Fibroblast of pulmonary artery (primary cell): ENCODE measurements at regions not wholly inside any gene's neighbourhood (a gene's known extent, or its start where the extent isn't known, plus 50 kb on each side); places are given as distances from the start of the nearest gene placed in this dataset.

ENCODE experiments used
- DNase-seq: peaks from one replicate; pipeline ENCODE4 v3.0.0-alpha.2; 2010; ENCODE audit warnings: low read depth
- H3K4me3 ChIP-seq: replicated peaks from 2 replicates; pipeline ENCODE4 v1.5.1; 2011; ENCODE audit warnings: low read depth, mild to moderate bottlenecking, control low read depth, low read length, moderate library complexity
- TF ChIP-seq, protein P1 (sequence below): IDR thresholded peaks from 2 replicates; pipeline ENCODE4 v1.5.1; 2011; ENCODE audit warnings: mild to moderate bottlenecking, control low read depth, low read length, inconsistent platforms; ENCODE audit errors: missing control alignments

DNA sequence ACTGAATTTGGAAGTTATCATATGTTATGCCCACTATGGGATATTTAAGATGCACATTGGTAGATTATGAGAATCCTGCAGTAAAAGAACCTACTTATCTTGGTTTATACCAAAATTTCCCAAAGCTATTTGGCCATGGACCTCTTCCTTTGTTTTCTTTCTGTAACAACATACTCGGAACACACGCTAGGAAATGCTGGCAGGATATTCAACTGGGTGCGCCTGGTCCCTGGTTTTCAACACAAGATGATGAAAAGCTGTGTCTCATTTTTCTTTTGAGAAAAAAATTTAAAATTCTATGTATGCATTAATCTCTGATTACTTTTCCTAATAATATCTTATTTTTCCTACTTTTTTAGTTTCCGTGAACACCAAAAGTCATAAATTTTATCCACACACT is 128.5 kb upstream of the NRP1 start:
- no peak for DNase-seq
- TF ChIP-seq, protein P1, sequence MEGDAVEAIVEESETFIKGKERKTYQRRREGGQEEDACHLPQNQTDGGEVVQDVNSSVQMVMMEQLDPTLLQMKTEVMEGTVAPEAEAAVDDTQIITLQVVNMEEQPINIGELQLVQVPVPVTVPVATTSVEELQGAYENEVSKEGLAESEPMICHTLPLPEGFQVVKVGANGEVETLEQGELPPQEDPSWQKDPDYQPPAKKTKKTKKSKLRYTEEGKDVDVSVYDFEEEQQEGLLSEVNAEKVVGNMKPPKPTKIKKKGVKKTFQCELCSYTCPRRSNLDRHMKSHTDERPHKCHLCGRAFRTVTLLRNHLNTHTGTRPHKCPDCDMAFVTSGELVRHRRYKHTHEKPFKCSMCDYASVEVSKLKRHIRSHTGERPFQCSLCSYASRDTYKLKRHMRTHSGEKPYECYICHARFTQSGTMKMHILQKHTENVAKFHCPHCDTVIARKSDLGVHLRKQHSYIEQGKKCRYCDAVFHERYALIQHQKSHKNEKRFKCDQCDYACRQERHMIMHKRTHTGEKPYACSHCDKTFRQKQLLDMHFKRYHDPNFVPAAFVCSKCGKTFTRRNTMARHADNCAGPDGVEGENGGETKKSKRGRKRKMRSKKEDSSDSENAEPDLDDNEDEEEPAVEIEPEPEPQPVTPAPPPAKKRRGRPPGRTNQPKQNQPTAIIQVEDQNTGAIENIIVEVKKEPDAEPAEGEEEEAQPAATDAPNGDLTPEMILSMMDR, result no peak
- no peak overlapping the region for H3K4me3 ChIP-seq

DNA sequence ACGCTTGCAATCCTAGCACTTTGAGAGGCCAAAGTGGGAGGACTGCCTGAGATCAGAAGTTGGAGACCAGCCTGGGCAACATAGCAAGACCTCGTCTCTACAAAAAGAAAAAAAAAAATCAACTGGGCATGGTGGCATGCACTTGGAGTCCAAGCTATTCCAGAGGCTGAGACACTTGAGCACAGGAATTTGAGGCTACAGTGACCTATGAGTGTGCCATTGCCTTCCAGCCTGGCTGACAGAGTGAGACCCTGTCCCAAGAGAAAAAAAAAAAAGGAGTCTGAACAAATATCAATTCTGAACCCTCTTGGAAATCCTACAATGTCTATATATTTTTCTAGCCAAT is 126.8 kb upstream of the NRP1 start:
- H3K4me3 ChIP-seq, result no peak overlapping the region
- TF ChIP-seq, protein P1, result no peak
- DNase-seq, result no peak

DNA sequence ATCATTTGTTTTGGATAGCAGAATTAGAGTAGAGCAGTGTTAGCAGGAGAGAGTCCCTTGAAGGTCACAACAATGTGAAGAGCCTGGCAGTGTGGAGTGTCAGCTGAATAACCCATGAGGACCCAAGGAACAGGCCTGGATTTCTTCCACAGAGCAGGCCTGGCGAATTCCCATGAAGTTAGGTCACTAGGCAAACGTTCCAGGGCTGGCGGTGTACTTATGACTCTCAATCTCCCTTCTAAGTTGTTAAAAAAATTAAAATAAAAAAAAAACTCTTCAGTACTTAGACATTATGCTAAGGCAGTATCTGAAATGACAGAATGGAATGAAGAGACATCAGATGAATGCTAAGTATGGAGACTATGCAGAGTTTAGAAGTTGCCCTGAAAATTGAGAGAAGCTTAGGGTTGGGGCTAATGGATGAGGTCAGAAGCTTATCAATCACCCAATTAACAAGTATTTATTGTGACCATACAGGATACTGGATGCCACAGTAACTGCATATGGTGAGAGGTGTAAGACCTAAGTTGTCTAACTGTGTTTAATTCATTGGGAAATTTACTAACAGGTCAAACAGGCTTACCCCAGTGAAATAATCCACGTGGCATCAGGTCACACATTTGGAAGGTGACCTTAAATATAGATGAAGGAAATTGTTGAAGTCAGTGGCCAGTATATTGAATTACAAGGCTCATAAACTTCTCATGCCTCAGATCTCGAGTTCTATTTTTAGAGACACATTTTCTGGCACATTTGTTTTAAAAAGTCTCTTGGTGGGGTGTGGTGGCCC is 126.2 kb upstream of the NRP1 start:
- no peak overlapping the region for H3K4me3 ChIP-seq
- DNase-seq, result peak; percentile 55
- TF ChIP-seq, protein P1, result no peak

DNA sequence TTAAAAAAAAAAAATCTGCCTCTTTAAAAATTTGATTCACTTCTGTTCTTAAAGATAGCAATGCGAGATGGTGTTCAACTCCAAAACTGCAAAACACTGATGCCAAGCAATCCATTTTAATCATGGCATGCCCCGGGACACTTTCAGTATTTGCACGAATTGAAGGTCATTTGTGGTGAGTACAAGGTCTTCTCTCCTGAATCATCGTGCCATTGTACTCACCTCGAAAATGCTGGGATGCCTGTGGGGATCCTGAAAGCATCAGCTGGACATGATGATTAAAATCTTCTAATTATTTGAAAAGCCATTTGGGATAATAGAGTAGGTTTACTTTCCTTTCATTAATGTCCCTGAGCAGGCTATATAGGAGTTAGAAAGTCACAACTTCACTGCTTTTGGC is 125.1 kb upstream of the NRP1 start:
- no peak overlapping the region for H3K4me3 ChIP-seq
- DNase-seq, result no peak
- TF ChIP-seq, protein P1, result no peak

DNA sequence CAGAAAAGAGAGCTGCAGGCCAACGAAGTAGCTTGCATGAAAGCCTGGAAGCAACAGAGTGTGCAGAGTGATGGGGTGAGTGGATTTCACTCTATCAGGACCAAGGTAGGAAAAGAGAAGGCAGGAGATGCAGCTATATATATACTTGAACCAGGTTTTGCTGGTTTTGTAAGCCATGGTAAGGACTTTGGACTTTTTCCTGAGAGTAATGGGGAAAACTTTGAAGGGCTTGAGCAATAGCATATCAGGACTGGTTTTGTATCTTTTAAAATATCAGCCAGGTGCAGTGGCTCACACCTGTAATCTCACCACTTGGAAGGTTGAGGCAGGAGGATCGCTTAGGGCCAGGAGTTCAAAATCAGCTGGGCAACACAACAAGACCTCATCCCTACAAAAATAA is 120.6 kb upstream of the NRP1 start:
- TF ChIP-seq, protein P1, result no peak
- H3K4me3 ChIP-seq, result no peak overlapping the region
- no peak for DNase-seq

DNA sequence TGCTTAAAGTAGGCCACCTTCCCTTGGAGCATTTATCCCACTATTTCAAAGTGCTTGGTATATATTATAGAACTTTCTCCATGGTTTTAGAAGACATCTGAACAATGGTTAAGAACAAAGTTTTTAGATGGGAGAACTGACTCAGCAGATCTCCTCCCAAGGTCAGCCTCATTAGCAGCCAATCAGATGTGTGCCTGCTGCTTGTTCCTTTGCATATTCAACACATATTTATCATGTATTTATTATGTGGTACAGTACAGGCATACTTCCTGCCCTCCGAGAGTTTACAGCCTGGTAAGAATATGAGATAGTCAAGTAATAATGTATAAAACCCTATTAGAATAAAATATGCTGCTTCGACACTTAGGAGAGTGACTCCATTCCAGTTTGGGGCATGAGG is 120.1 kb upstream of the NRP1 start:
- no peak for DNase-seq
- H3K4me3 ChIP-seq, result no peak overlapping the region
- TF ChIP-seq, protein P1, result no peak
